ENCODE measurements at regions not wholly inside any gene's neighbourhood (a gene's known extent, or its start where the extent isn't known, plus 50 kb on each side); places are given as distances from the start of the nearest gene placed in this dataset.

DNA sequence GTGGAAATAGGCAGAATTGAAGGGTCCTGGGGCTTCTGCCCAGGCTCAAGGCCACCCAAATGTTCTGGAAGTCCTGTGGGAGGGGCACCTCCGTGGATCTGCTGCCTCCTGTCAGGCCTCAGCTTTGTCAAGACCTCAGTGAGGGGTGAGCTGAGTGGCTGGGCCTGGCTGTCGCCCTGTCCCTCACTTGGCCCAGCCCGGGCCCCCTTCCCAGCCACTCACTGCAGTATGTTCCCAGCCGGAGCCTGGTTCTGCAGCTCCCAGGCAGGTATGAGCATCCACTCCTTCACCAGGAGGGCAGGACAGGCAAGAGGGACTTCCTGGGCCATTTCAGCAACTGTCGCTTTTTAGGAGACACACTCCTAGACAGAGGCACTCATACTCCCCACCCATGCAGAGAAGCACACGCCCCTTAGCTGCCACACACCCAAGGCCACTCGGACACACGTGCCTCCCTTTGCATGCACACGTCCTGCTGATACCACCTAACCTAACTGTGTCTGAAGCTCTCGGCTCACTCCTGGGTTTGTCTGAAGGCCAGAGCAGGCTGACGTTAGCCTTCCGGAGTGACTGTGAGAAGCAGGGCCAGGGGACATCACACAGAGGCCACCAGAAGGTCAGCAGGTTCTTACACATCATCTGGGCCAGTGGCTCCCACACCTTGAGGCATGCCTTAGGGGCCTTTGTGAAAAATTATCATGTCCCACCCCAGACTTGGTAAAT, 72.2 kb upstream of the COL13A1 start:
- DNase-seq (ENCODE audit: insufficient read length, low spot score) (no peak), FAIRE-seq (no peak)
- TF ChIP-seq POLR2A (IDR thresholded peaks at IDR 0.05; ENCODE audit: low read depth, low read length), result no peak

DNA sequence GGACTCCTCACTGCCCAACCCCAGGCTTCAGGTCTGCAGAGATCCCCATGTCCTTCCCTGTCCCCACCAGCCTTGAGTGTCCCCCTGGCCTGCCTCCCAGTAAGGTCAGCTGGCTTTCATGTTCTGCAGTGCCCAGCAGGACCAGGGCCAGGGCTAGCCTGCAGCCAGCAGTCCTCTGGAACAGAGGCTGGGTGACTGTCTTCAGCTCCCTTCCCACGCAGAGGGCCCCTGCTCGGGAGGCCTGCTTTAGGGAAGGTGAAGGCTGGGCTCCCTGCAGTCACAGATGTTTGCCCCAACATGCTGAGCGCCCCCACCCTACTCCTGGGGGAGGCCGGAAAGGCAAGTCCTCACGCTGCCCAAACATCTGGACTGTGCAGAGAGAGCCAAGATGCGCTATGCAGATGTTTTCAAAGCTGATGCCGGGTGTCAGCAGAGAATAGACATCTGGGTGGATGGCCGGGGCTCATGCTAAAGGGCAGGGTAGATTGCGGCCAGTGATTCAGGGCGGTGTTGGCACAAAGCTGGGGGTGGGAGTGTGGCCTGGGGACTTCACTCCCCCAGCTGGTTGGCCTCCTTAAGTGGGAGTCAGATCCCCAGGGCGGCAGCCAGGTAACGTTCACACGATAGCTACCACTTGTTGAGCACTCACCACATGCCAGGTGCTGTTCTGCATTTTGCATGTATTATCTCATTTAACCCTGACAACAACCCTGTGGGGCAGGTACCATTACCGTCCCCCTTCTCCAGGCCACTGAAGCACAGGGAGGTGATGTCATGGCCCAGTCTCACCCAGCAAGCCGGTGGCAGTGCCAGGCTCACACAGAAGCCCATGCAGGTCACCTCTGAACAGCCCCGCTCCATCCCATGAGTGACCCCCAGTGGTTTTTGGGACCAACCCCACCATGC, 71.2 kb upstream of the COL13A1 start:
- no peak for FAIRE-seq
- no peak for TF ChIP-seq POLR2A (IDR thresholded peaks at IDR 0.05; ENCODE audit: low read depth, low read length)
- DNase-seq (ENCODE audit: insufficient read length, low spot score), result no peak

DNA sequence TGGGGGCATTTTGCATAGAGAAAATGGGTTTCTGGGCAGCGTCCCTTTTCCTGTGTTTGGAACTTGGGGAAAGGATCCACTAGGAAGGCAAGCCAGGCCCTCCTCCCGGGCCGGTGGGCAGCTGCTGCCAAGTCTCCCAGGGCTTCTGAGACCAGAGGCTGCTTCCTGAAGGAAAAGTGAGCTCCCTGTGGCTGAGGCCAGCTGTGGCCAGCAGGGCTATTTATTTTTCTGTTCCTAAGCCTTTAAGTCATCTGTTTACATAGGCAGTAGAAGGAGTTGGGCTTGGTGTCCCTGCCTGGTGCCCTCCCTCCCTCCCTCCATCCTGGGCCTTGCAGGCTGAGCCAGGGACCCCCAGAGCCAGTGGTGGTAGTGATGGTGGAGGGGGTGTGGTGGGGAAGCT, 70.5 kb upstream of the COL13A1 start:
- DNase-seq (ENCODE audit: insufficient read length, low spot score), result peak; percentile 41
- FAIRE-seq, result no peak
- TF ChIP-seq POLR2A (IDR thresholded peaks at IDR 0.05; ENCODE audit: low read depth, low read length), result no peak

DNA sequence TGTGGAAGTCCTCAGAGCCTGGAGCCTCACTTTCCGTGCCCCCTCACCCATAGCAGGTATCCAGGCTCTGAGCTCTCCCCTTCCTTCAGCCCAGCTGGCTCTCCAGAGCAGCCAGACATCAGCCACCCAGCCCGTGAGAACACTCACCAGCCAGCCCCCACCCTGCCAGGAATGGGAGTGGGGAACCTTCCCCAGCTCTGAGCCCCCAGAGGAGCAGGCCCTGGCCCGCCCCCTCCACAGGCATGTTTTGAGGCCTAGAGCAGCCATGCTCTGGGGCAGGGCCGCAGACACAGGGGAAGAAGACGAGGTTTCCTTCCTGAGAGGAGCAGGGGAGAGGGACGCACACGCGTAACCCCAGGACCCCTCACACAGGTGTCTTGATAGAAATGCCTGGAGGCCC, 70.0 kb upstream of the COL13A1 start:
- DNase-seq (ENCODE audit: insufficient read length, low spot score), result no peak
- no peak for FAIRE-seq
- no peak for TF ChIP-seq POLR2A (IDR thresholded peaks at IDR 0.05; ENCODE audit: low read depth, low read length)

GRCh38 chr10:69732147-69732825, 69.4 kb upstream of the COL13A1 start:
- no peak for TF ChIP-seq POLR2A (IDR thresholded peaks at IDR 0.05; ENCODE audit: low read depth, low read length)
- DNase-seq (ENCODE audit: insufficient read length, low spot score), result no peak
- no peak for FAIRE-seq

GRCh38 chr10:69732826-69733150, 68.9 kb upstream of the COL13A1 start:
- no peak for TF ChIP-seq POLR2A (IDR thresholded peaks at IDR 0.05; ENCODE audit: low read depth, low read length)
- no peak for FAIRE-seq
- DNase-seq (ENCODE audit: insufficient read length, low spot score), result no peak

GRCh38 chr10:69733791-69734261, 67.9 kb upstream of the COL13A1 start:
- peak; percentile 38 for FAIRE-seq
- peak; percentile 91 for DNase-seq (ENCODE audit: insufficient read length, low spot score)
- no peak for TF ChIP-seq POLR2A (IDR thresholded peaks at IDR 0.05; ENCODE audit: low read depth, low read length)

DNA sequence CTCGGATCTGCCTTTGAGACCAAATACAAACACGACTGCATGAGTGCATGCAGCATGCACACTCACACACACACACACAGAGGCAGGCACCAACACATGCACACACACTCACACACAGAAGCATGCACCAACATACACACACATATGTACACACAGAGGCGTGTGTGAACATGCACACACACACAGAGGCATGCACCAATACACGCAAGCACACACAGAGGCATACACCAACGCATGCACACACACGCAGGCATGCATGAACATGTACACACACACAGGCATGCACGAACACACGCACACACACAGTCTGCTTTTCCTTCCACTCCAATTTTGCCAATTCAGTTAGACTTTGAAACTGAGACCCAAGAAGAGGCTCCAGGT, 67.3 kb upstream of the COL13A1 start:
- no peak for DNase-seq (ENCODE audit: insufficient read length, low spot score)
- TF ChIP-seq POLR2A (IDR thresholded peaks at IDR 0.05; ENCODE audit: low read depth, low read length), result no peak
- FAIRE-seq, result no peak

DNA sequence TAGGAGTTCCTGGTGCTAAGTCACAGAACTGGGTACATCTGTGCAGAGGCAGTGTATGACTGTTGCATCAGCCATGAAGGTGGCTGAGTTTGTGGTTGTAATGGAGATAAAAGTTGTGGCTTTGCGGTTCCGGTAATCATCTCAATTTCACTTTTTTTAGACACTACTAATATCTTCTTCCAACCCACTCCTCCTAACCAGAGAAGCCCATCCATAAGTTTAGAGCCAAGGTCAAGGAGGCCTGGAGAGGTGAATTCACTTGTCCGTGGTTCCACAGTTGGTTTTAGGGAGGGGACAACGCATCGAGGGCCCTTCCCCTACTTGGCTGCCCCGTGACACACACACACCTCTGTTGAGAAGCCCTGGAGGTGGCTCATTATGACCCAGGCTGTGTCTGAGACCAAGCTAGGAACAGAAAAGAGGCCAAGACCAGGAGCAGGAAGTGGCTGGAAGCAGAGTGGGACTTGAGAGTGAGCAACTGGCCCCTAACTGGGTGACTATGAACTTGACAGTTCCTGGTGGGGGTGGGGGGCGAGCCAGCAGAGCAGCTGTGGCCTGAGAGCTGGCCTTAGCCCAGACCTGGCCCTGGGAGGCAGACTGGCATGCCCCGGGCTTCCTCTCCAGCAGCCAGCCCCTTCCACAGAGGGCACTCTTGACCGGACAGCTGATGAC, 66.8 kb upstream of the COL13A1 start:
- FAIRE-seq (no peak), DNase-seq (ENCODE audit: insufficient read length, low spot score) (no peak)
- TF ChIP-seq POLR2A (IDR thresholded peaks at IDR 0.05; ENCODE audit: low read depth, low read length), result no peak

DNA sequence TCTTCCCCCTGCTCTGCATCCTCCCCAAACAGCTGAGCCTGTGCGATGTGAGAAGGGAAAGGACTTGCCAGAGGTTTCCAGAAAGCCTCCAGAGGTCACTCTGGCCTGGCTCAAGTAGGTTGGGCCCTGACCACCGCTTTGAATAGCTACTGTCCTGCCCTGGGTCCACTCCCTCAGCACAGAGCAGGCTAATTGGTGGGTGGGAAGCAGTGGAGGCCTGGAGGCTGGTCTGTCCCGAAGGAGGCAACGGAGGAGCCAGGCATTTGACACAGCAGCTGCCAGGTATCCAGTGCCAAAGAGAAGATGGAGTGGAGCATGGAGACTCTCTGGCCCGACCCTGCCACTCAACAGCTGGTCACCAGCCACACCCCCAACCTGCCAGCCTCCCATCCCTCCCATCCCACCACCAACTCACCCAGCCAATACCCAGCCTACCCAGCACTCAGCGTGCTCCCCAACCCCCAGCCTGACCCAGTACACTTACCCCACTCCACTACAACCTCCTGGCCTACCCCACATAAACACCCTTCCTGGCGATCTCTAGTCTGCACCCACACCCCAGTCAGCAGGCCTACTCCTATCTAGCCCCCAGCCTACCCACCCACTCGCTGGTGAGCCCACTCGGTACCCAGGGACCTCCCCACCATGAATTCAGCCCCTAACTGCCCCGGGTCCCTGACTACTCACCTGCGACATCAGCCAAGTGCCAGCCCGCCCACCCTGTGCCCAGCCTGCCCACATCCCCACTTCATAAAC, 64.6 kb upstream of the COL13A1 start:
- no peak for DNase-seq (ENCODE audit: insufficient read length, low spot score)
- no peak for FAIRE-seq
- no peak for TF ChIP-seq POLR2A (IDR thresholded peaks at IDR 0.05; ENCODE audit: low read depth, low read length)

DNA sequence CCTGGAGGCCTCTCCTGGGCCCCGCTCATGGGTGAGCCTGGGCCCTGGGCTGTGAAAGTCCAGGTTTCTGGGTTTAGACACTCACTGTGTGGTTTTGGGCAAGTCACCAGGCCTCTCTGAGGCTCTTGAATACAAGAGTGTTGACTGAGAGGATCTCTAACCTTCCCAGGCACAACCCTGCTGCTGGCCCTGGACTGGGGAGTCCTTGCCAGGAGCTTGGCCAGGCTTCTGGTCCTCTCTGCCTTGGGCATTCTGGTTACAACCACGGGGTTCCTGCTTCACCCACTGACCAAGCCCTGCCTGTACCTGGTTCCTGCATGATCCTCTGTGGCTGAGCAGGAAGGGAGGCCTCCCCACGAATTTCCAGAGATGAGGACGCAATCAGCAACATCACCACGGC, 63.6 kb upstream of the COL13A1 start:
- TF ChIP-seq POLR2A (IDR thresholded peaks at IDR 0.05; ENCODE audit: low read depth, low read length), result no peak
- DNase-seq (ENCODE audit: insufficient read length, low spot score) (no peak), FAIRE-seq (no peak)

GRCh38 chr10:69738858-69739435, 62.8 kb upstream of the COL13A1 start:
- TF ChIP-seq POLR2A (IDR thresholded peaks at IDR 0.05; ENCODE audit: low read depth, low read length), result no peak
- FAIRE-seq (no peak), DNase-seq (ENCODE audit: insufficient read length, low spot score) (no peak)

DNA sequence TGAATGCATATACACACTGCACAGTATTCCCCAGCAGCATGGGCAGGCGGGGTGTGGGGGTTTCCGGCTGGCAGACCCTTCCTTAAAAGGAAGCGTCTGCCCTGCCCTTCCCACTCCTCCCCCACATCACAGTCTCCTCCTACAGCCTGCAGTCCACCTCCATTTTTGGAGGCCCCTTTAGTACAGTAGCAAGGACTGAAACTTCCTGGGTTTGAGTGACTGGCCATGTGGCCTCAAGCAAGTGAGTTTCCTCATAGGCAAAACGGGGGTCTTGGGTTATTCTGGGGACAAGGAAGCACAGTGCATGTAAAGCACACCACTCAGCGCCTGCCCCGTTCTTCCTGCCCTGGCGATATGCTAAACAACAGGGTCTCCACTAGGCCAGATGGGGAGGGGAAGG, 62.1 kb upstream of the COL13A1 start:
- no peak for TF ChIP-seq POLR2A (IDR thresholded peaks at IDR 0.05; ENCODE audit: low read depth, low read length)
- DNase-seq (ENCODE audit: insufficient read length, low spot score) (no peak), FAIRE-seq (no peak)

All from H54 (cell line).